Mesenchymal stem cell (in vitro differentiated cells and primary cell): ENCODE measurements at regions not wholly inside any gene's neighbourhood (a gene's known extent, or its start where the extent isn't known, plus 50 kb on each side); places are given as distances from the start of the nearest gene placed in this dataset.

ENCODE experiments used
- DNase-seq: peaks from one replicate; pipeline ENCODE4 v3.0.0-alpha.2; 2013
- H2AFZ ChIP-seq: one replicate; pipeline ENCODE4 v1.6.1; 2013; ENCODE audit warnings: low read depth, mild to moderate bottlenecking, control low read depth, inconsistent platforms, low read length, moderate library complexity
- H2AK5ac ChIP-seq: 2 replicates; pipeline ENCODE4 v1.6.1; 2013; ENCODE audit warnings: low read length, moderate library complexity, mild to moderate bottlenecking, inconsistent platforms; ENCODE audit not compliant: severe bottlenecking
- H2BK120ac ChIP-seq: one replicate; pipeline ENCODE4 v1.6.1; 2013; ENCODE audit warnings: low read depth, mild to moderate bottlenecking, inconsistent platforms, low read length, moderate library complexity
- H2BK12ac ChIP-seq, 2 experiments: one replicate each; pipeline ENCODE4 v1.6.1; 2013; ENCODE audit warnings: inconsistent platforms in 2 of 2, low read length in 2 of 2, mild to moderate bottlenecking in 2 of 2, moderate library complexity in 2 of 2, control low read depth in 1 of 2
- H2BK15ac ChIP-seq: one replicate; pipeline ENCODE4 v1.6.1; 2013; ENCODE audit warnings: mild to moderate bottlenecking, low read depth, inconsistent platforms; ENCODE audit not compliant: poor library complexity, severe bottlenecking
- H2BK5ac ChIP-seq: 2 replicates; pipeline ENCODE4 v1.6.1; 2013; ENCODE audit warnings: low read depth, mild to moderate bottlenecking, low read length, control low read depth, inconsistent platforms; ENCODE audit not compliant: poor library complexity, severe bottlenecking
- H3K14ac ChIP-seq, 2 experiments: one replicate each; pipeline ENCODE4 v1.6.1; 2013; ENCODE audit warnings: inconsistent platforms in 2 of 2, low read length in 2 of 2, control low read depth in 1 of 2, mild to moderate bottlenecking in 1 of 2, moderate library complexity in 1 of 2
- H3K18ac ChIP-seq, 2 experiments: one replicate each; pipeline ENCODE4 v1.6.1; 2013; ENCODE audit warnings: inconsistent platforms in 2 of 2, low read length in 2 of 2, control low read depth in 1 of 2, low read depth in 1 of 2, mild to moderate bottlenecking in 1 of 2
- H3K23ac ChIP-seq, 2 experiments: one replicate each; pipeline ENCODE4 v1.6.1; 2013; ENCODE audit warnings: inconsistent platforms in 2 of 2, low read length in 2 of 2, mild to moderate bottlenecking in 2 of 2, moderate library complexity in 2 of 2, control low read depth in 1 of 2
- H3K27ac ChIP-seq: 2 replicates; pipeline ENCODE4 v1.5.1; 2013; ENCODE audit warnings: mild to moderate bottlenecking, moderate library complexity, low read length, control low read depth, inconsistent platforms; ENCODE audit not compliant: poor library complexity, severe bottlenecking
- H3K27me3 ChIP-seq, 2 experiments: 2 replicates each; pipeline versions ENCODE4 v1.6.1 to v1.7.0; 2013; ENCODE audit warnings: low read length in 2 of 2, mild to moderate bottlenecking in 2 of 2, moderate library complexity in 2 of 2, control low read depth in 1 of 2, inconsistent platforms in 1 of 2; ENCODE audit not compliant: control insufficient read depth in 1 of 2, insufficient read depth in 1 of 2
- H3K36me3 ChIP-seq, 2 experiments: 2 replicates each; pipeline versions ENCODE4 v1.6.1 to v1.7.0; 2013; ENCODE audit warnings: low read length in 2 of 2, control low read depth in 1 of 2, inconsistent platforms in 1 of 2, low read depth in 1 of 2, mild to moderate bottlenecking in 1 of 2; ENCODE audit not compliant: insufficient read depth in 2 of 2, control insufficient read depth in 1 of 2
- H3K4ac ChIP-seq, 2 experiments: one replicate each; pipeline ENCODE4 v1.6.1; 2013; ENCODE audit warnings: inconsistent platforms in 2 of 2, low read length in 2 of 2, mild to moderate bottlenecking in 2 of 2, moderate library complexity in 2 of 2, control low read depth in 1 of 2, low read depth in 1 of 2
- H3K4me1 ChIP-seq: 2 replicates; pipeline ENCODE4 v1.6.1; 2013; ENCODE audit warnings: low read depth, low read length, control low read depth; ENCODE audit not compliant: control insufficient read depth, insufficient read depth
- H3K4me2 ChIP-seq: 2 replicates; pipeline ENCODE4 v1.6.1; 2013; ENCODE audit warnings: low read length, mild to moderate bottlenecking, inconsistent platforms; ENCODE audit not compliant: poor library complexity, severe bottlenecking
- H3K4me3 ChIP-seq, 2 experiments: 2 replicates each; pipeline versions ENCODE4 v1.5.1 to v1.7.0; 2013; ENCODE audit warnings: low read length in 2 of 2, mild to moderate bottlenecking in 2 of 2, control low read depth in 1 of 2, low read depth in 1 of 2; ENCODE audit not compliant: insufficient read depth in 1 of 2
- H3K79me1 ChIP-seq: replicated peaks from 2 replicates; pipeline ENCODE4 v1.6.1; 2013; ENCODE audit warnings: mild to moderate bottlenecking, control low read depth, low read length, inconsistent platforms; ENCODE audit not compliant: poor library complexity, severe bottlenecking
- H3K9ac ChIP-seq: 2 replicates; pipeline ENCODE4 v1.7.0; 2013; ENCODE audit warnings: mild to moderate bottlenecking, low read length, moderate library complexity
- H3K9me3 ChIP-seq: 2 replicates; pipeline ENCODE4 v1.7.0; 2013; ENCODE audit warnings: mild to moderate bottlenecking, low read length; ENCODE audit not compliant: control insufficient read depth
- H4K8ac ChIP-seq: one replicate; pipeline ENCODE4 v1.6.1; 2013; ENCODE audit warnings: inconsistent platforms, mild to moderate bottlenecking, low read length, moderate library complexity
- H4K91ac ChIP-seq: one replicate; pipeline ENCODE4 v1.6.1; 2013; ENCODE audit warnings: mild to moderate bottlenecking, low read length, inconsistent platforms
- WGBS: methylation state at CpG from one replicate; pipeline ENCODE4 v1.1.7; 2013; ENCODE audit warnings: mixed read lengths; 5-methylcytosine and 5-hydroxymethylcytosine counted together

- Histone ChIP-seq H3K79me1 (no peaks in the 10 kb centered on the region), H3K9ac (no peak overlapping the region), H3K18ac (no peak overlapping the region)
Observed at GRCh38 chr3:105255350-105255749, 111.4 kb upstream of the ALCAM start.

GRCh38 chr3:105259496-105259895, 107.2 kb upstream of the ALCAM start:
- Histone ChIP-seq H2AK5ac (no peak overlapping the region), H3K23ac (no peak overlapping the region), H3K9me3 (peaks cover 25% of the 10 kb centered on the region), H2BK120ac (no peak overlapping the region), H3K4me2 (no peak overlapping the region), H4K91ac (no peak overlapping the region), H3K79me1 (no peaks in the 10 kb centered on the region), H3K4me1 (no peaks in the 10 kb centered on the region), H3K27ac (no peak overlapping the region), H3K18ac (no peak overlapping the region), H3K9ac (no peak overlapping the region), H2BK5ac (no peak overlapping the region), H3K36me3 (no peaks in the 10 kb centered on the region), H3K27me3 (no peaks in the 10 kb centered on the region), H2BK12ac (no peak overlapping the region), H3K4me3 (no peak overlapping the region), H2AFZ (no peak overlapping the region), H2BK15ac (no peak overlapping the region), H4K8ac (no peak overlapping the region), H3K4ac (no peak overlapping the region), H3K14ac (no peak overlapping the region)
- no peak for DNase-seq
- 100% methylated on average over 1 of the region's 2 CpGs for WGBS

More at GRCh38 chr3:105255350-105255749, 111.4 kb upstream of the ALCAM start:
- Histone ChIP-seq H2BK5ac (no peak overlapping the region), H2BK15ac (no peak overlapping the region), H3K14ac (no peak overlapping the region), H2BK120ac (no peak overlapping the region), H3K4ac (no peak overlapping the region), H3K4me2 (no peak overlapping the region), H3K4me3 (no peak overlapping the region), H3K27ac (no peak overlapping the region), H4K91ac (no peak overlapping the region), H3K27me3 (no peaks in the 10 kb centered on the region), H3K36me3 (no peaks in the 10 kb centered on the region), H3K23ac (no peak overlapping the region), H3K9me3 (peaks cover 18% of the 10 kb centered on the region), H2AK5ac (no peak overlapping the region), H2AFZ (no peak overlapping the region), H2BK12ac (no peak overlapping the region), H4K8ac (no peak overlapping the region), H3K4me1 (no peaks in the 10 kb centered on the region)
- no peak for DNase-seq
- WGBS: 73% methylated on average over 2 of the region's 2 CpGs

- Histone ChIP-seq H3K4ac (no peak overlapping the region), H3K4me2 (no peak overlapping the region), H3K14ac (no peak overlapping the region), H3K79me1 (no peaks in the 10 kb centered on the region), H3K4me1 (no peaks in the 10 kb centered on the region), H2BK5ac (no peak overlapping the region), H2AK5ac (no peak overlapping the region), H4K91ac (no peak overlapping the region), H3K27me3 (no peaks in the 10 kb centered on the region), H2BK120ac (no peak overlapping the region), H3K9me3 (peaks cover 25% of the 10 kb centered on the region), H2BK15ac (no peak overlapping the region), H3K36me3 (no peaks in the 10 kb centered on the region), H2BK12ac (no peak overlapping the region), H3K9ac (no peak overlapping the region), H3K4me3 (no peak overlapping the region), H2AFZ (no peak overlapping the region), H3K18ac (no peak overlapping the region), H4K8ac (no peak overlapping the region), H3K27ac (no peak overlapping the region), H3K23ac (no peak overlapping the region)
- DNase-seq: no peak
- 74% methylated on average over 4 of the region's 4 CpGs for WGBS
Observed at GRCh38 chr3:105260385-105260784, 106.3 kb upstream of the ALCAM start.

GRCh38 chr3:105274536-105274935, 92.2 kb upstream of the ALCAM start:
- no peak overlapping the region for H3K4ac ChIP-seq
- no peaks in the 10 kb centered on the region for H3K27me3 ChIP-seq
- no peak overlapping the region for H3K23ac ChIP-seq
- no peaks in the 10 kb centered on the region for H3K4me1 ChIP-seq
- no peak overlapping the region for H3K14ac ChIP-seq
- no peak overlapping the region for H4K91ac ChIP-seq
- H3K18ac ChIP-seq: no peak overlapping the region
- H2BK15ac ChIP-seq: no peak overlapping the region
- H3K27ac ChIP-seq: no peak overlapping the region
- H2AK5ac ChIP-seq: no peak overlapping the region
- H4K8ac ChIP-seq: no peak overlapping the region
- H3K4me3 ChIP-seq: no peak overlapping the region
- no peak overlapping the region for H2BK5ac ChIP-seq
- peak overlapping the region; percentile 37 for H3K9ac ChIP-seq
- no peak overlapping the region for H3K4me2 ChIP-seq
- DNase-seq: no peak
- no peak overlapping the region for H2BK120ac ChIP-seq
- no peaks in the 10 kb centered on the region for H3K36me3 ChIP-seq
- H2BK12ac ChIP-seq: no peak overlapping the region
- H3K9me3 ChIP-seq: no peaks in the 10 kb centered on the region
- no peak overlapping the region for H2AFZ ChIP-seq
- no peaks in the 10 kb centered on the region for H3K79me1 ChIP-seq
